CD4-positive, alpha-beta T cell (primary cell): ENCODE measurements at regions not wholly inside any gene's neighbourhood (a gene's known extent, or its start where the extent isn't known, plus 50 kb on each side); places are given as distances from the start of the nearest gene placed in this dataset.

ENCODE experiments used
- ATAC-seq: fragments of 200-7000 bp; cut with Tn5 transposase; one replicate; pipeline ENCODE4 v1.10.0; 2022; ENCODE audit warnings: mild to moderate bottlenecking; ENCODE audit not compliant: poor library complexity
- CTCF ChIA-PET: fragments of 350-600 bp; sonication (Branson Sonifier 250); formaldehyde crosslinking; loops from one replicate; lab custom pipeline; 2021; ENCODE audit warnings: antibody characterized with exemption, inconsistent platforms; lab: Charles Lee
- POLR2A ChIA-PET: fragments of 350-600 bp; sonication (Branson Sonifier 250); formaldehyde crosslinking; loops from one replicate; lab custom pipeline; 2021; ENCODE audit warnings: antibody characterized with exemption, inconsistent platforms; lab: Charles Lee
- DNase-seq, 14 experiments: peaks; one replicate each; pipeline ENCODE4 v3.0.0-alpha.2; 2013 to 2020; ENCODE audit warnings: mixed read lengths in 2 of 14
- H3K27ac ChIP-seq, 2 donors: one replicate each; pipeline versions ENCODE4 v1.5.1 to v1.7.0; 2013; ENCODE audit warnings: low read length in 2 of 2, low read depth in 1 of 2, mild to moderate bottlenecking in 1 of 2
- H3K27me3 ChIP-seq, 2 experiments: 1 replicate in 1 of 2; 2 replicates in 1 of 2; pipeline versions ENCODE4 v1.6.1 to v1.7.0; 2013; ENCODE audit warnings: low read length in 2 of 2, control low read depth in 1 of 2, mild to moderate bottlenecking in 1 of 2, moderate library complexity in 1 of 2; ENCODE audit not compliant: insufficient read depth in 2 of 2, control insufficient read depth in 1 of 2
- H3K36me3 ChIP-seq: one replicate; pipeline ENCODE4 v1.6.1; 2013; ENCODE audit warnings: low read length, control low read depth; ENCODE audit not compliant: insufficient read depth
- H3K4me1 ChIP-seq: one replicate; pipeline ENCODE4 v1.6.1; 2013; ENCODE audit warnings: low read length, control low read depth; ENCODE audit not compliant: insufficient read depth
- H3K4me3 ChIP-seq: one replicate; pipeline ENCODE4 v1.5.1; 2013; ENCODE audit warnings: mild to moderate bottlenecking, low read length, moderate library complexity
- H3K9me3 ChIP-seq, 2 experiments: 1 replicate in 1 of 2; 2 replicates in 1 of 2; pipeline versions ENCODE4 v1.6.1 to v1.7.0; 2013; ENCODE audit warnings: low read length in 2 of 2, mild to moderate bottlenecking in 2 of 2, control low read depth in 1 of 2, moderate library complexity in 1 of 2; ENCODE audit not compliant: control insufficient read depth in 1 of 2, insufficient read depth in 1 of 2
- H3K27ac Mint-ChIP-seq: one replicate; pipeline ENCODE4 v1.8.0; 2020; ENCODE audit warnings: mixed read lengths
- H3K27me3 Mint-ChIP-seq: one replicate; pipeline ENCODE4 v1.8.0; 2021; ENCODE audit warnings: mixed read lengths
- H3K36me3 Mint-ChIP-seq: one replicate; pipeline ENCODE4 v1.8.0; 2021; ENCODE audit warnings: low read depth, mixed read lengths
- H3K4me1 Mint-ChIP-seq: one replicate; pipeline ENCODE4 v1.8.0; 2021; ENCODE audit warnings: low read depth, mixed read lengths
- H3K4me3 Mint-ChIP-seq: one replicate; pipeline ENCODE4 v1.8.0; 2020; ENCODE audit warnings: mild to moderate bottlenecking, mixed read lengths
- H3K9me3 Mint-ChIP-seq: one replicate; pipeline ENCODE4 v1.8.0; 2020; ENCODE audit warnings: mixed read lengths
- CTCF ChIP-seq: fragments of 200-600 bp; IDR thresholded peaks from one replicate; pipeline ENCODE4 v1.8.0; 2022; ENCODE audit warnings: antibody characterized with exemption, mild to moderate bottlenecking
- intact Hi-C, 2 experiments: fragments of 100-400 bp; cut with DNase I in 1 of 2; cut with micrococcal nuclease in 1 of 2; formaldehyde crosslinking; loops; one replicate each; pipeline versions ENCODE4 v1.15.1 to v1.9.0; 2023 to 2025; cut with DNase I, micrococcal nuclease

DNA sequence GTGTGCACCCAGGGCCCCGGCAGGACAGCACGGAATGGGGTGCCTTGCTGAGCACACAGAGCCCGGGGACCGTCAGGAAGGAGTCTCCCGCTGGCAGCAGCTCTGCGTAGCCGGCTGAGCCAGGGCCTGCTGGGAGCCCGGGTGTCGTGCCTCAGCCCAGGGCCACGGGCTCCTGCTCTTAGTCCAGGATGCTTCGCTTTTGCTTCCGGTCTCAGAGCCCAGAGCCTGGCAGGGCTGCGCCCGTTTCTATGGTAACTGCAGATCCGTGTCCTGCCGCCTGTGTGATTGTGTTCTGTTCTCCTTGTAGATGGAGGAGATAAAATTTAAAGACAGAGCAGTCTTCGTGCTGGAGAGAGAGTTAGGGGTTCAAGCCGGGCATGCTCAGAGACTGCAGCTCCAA is 53.7 kb upstream of the DPYSL4 start:
- Histone ChIP-seq H3K27me3 (peaks cover 10 to 14% of the 10 kb centered on the region in 2 experiments), H3K9me3 (peaks cover 0 to 22% of the 10 kb centered on the region in 2 experiments), H3K36me3 (no peaks in the 10 kb centered on the region), H3K27ac (no peak overlapping the region), H3K4me3 (no peak overlapping the region), H3K4me1 (peaks cover 5% of the 10 kb centered on the region)
- no peak overlapping the region for H3K4me3 Mint-ChIP-seq
- no peak for DNase-seq
- no peaks in the 10 kb centered on the region for H3K36me3 Mint-ChIP-seq
- ChIA-PET POLR2A (no interaction called here), CTCF (no interaction called here)
- peaks cover 19% of the 10 kb centered on the region for H3K27me3 Mint-ChIP-seq
- H3K9me3 Mint-ChIP-seq, result no peaks in the 10 kb centered on the region
- intact Hi-C loops, result no loop called here
- TF ChIP-seq CTCF, result no peak
- H3K27ac Mint-ChIP-seq, result no peak overlapping the region
- ATAC-seq, result no peak
- H3K4me1 Mint-ChIP-seq, result no peaks in the 10 kb centered on the region

DNA sequence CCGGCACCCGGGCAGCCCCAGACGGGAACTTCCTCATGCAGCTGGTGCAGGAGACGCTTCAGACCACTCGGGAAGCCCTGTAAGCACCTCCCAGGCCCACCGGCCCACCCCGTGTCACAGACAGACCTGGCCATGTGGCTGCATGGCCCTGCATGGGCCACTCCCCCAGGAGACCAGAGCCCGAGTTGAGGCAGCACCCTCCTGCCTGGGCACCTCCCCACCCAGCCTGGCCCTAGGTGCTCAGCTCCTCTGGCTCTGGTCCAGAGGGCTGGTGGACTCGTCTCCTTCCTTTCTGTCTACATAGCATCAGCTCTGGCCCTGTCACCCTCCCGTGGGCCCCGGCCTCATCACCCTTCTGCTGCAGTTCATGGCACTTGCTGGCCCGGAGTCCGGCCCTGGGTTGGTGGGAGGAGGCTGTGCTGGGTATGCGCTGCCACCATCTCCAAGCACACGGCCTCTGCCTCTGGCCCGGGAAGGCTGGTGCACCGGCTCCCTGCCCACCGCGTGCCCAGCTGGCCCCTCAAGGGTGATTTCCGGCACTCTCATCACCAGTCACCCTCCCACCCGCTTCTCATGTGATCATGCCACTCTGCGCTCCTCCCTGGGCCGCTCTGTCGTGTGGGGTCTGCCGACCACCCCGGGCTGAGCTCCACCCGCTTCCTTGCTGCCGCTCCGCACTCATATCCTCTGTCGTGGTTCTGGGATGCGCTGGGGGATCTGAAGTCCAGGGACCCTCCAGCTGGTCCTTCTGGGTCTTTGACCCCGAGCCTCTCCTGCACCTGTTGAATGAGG is 53.1 kb upstream of the DPYSL4 start:
- Mint-ChIP-seq H3K9me3 (no peaks in the 10 kb centered on the region), H3K36me3 (no peaks in the 10 kb centered on the region), H3K4me3 (no peak overlapping the region), H3K27ac (no peak overlapping the region), H3K27me3 (peaks cover 19% of the 10 kb centered on the region), H3K4me1 (no peaks in the 10 kb centered on the region)
- intact Hi-C loops, result no loop called here
- H3K9me3 ChIP-seq, result peaks cover 0 to 22% of the 10 kb centered on the region in 2 experiments
- ATAC-seq (no peak), DNase-seq (no peak)
- peaks cover 5% of the 10 kb centered on the region for H3K4me1 ChIP-seq
- no peak overlapping the region for H3K4me3 ChIP-seq
- no peak overlapping the region for H3K27ac ChIP-seq
- no peak for TF ChIP-seq CTCF
- CTCF ChIA-PET, result no interaction called here
- peaks cover 10 to 14% of the 10 kb centered on the region in 2 experiments for H3K27me3 ChIP-seq
- no peaks in the 10 kb centered on the region for H3K36me3 ChIP-seq
- POLR2A ChIA-PET, result no interaction called here

- DNase-seq (peak in 1 of 14 experiments; percentile 3), ATAC-seq (no peak)
- Mint-ChIP-seq H3K4me1 (no peaks in the 10 kb centered on the region), H3K27me3 (peaks cover 19% of the 10 kb centered on the region), H3K4me3 (no peak overlapping the region), H3K27ac (no peak overlapping the region), H3K9me3 (no peaks in the 10 kb centered on the region), H3K36me3 (no peaks in the 10 kb centered on the region)
- Histone ChIP-seq H3K9me3 (peaks cover 0 to 19% of the 10 kb centered on the region in 2 experiments), H3K36me3 (no peaks in the 10 kb centered on the region), H3K27ac (no peak overlapping the region), H3K27me3 (peaks cover 10 to 14% of the 10 kb centered on the region in 2 experiments), H3K4me1 (peaks cover 5% of the 10 kb centered on the region), H3K4me3 (no peak overlapping the region)
- POLR2A ChIA-PET, result no interaction called here
- CTCF ChIA-PET, result no interaction called here
- TF ChIP-seq CTCF, result no peak
- intact Hi-C loops, result no loop called here
Observed at GRCh38 chr10:132134241-132135052, 52.3 kb upstream of the DPYSL4 start.
